Astrocyte (in vitro differentiated cells and primary cell): ENCODE measurements at regions not wholly inside any gene's neighbourhood (a gene's known extent, or its start where the extent isn't known, plus 50 kb on each side); places are given as distances from the start of the nearest gene placed in this dataset.

ENCODE experiments used
- DNase-seq: peaks from one replicate; pipeline ENCODE4 v3.0.0-alpha.2; 2010; ENCODE audit warnings: low read depth
- FAIRE-seq: peaks from 2 replicates; lab custom pipeline; 2011; peaks lifted over from hg19 to GRCh38; lab: Jason Lieb, UNC
- H2AFZ ChIP-seq: 2 replicates; pipeline ENCODE4 v1.6.0; 2012; ENCODE audit warnings: low read depth, low read length, inconsistent platforms
- H3K27ac ChIP-seq: 2 replicates; pipeline ENCODE4 v1.5.1; 2011; ENCODE audit warnings: low read depth, low read length, inconsistent platforms
- H3K27me3 ChIP-seq: 2 replicates; pipeline ENCODE4 v1.6.0; 2011; ENCODE audit warnings: low read length, inconsistent platforms; ENCODE audit not compliant: insufficient read depth
- H3K36me3 ChIP-seq: 2 replicates; pipeline ENCODE4 v1.5.1; 2011; ENCODE audit warnings: low read length, inconsistent platforms; ENCODE audit not compliant: insufficient read depth
- H3K4me1 ChIP-seq: 2 replicates; pipeline ENCODE4 v1.5.1; 2011; ENCODE audit warnings: low read length, inconsistent platforms; ENCODE audit not compliant: insufficient read depth
- H3K4me2 ChIP-seq: 2 replicates; pipeline ENCODE4 v1.6.0; 2012; ENCODE audit warnings: low read length, inconsistent platforms
- H3K4me3 ChIP-seq: 2 replicates; pipeline ENCODE4 v1.5.1; 2011; ENCODE audit warnings: low read depth, mild to moderate bottlenecking, low read length, inconsistent platforms; ENCODE audit not compliant: insufficient read depth
- H3K79me2 ChIP-seq: 2 replicates; pipeline ENCODE4 v1.6.0; 2012; ENCODE audit warnings: mild to moderate bottlenecking, low read length, inconsistent platforms; ENCODE audit not compliant: insufficient read depth
- H3K9ac ChIP-seq: 2 replicates; pipeline ENCODE4 v1.6.0; 2012; ENCODE audit warnings: mild to moderate bottlenecking, low read length, inconsistent platforms
- H3K9me3 ChIP-seq: 2 replicates; pipeline ENCODE4 v1.5.1; 2012; ENCODE audit warnings: low read depth, mild to moderate bottlenecking, low read length, inconsistent platforms; ENCODE audit not compliant: insufficient read depth
- H4K20me1 ChIP-seq: 2 replicates; pipeline ENCODE4 v1.6.0; 2012; ENCODE audit warnings: low read length, inconsistent platforms; ENCODE audit not compliant: insufficient read depth
- H3K27ac Mint-ChIP-seq: one replicate; pipeline ENCODE4 v1.8.0; 2021; ENCODE audit warnings: mild to moderate bottlenecking, mixed read lengths; ENCODE audit not compliant: unreplicated experiment
- H3K27me3 Mint-ChIP-seq: one replicate; pipeline ENCODE4 v1.8.0; 2021; ENCODE audit warnings: low read depth, mixed read lengths; ENCODE audit not compliant: unreplicated experiment
- H3K36me3 Mint-ChIP-seq: one replicate; pipeline ENCODE4 v1.8.0; 2021; ENCODE audit warnings: low read depth, mixed read lengths; ENCODE audit not compliant: unreplicated experiment
- H3K4me1 Mint-ChIP-seq: one replicate; pipeline ENCODE4 v1.8.0; 2021; ENCODE audit warnings: low read depth, mixed read lengths; ENCODE audit not compliant: unreplicated experiment
- H3K4me3 Mint-ChIP-seq: one replicate; pipeline ENCODE4 v1.8.0; 2021; ENCODE audit warnings: mild to moderate bottlenecking, moderate library complexity, mixed read lengths; ENCODE audit not compliant: unreplicated experiment
- H3K9me3 Mint-ChIP-seq: one replicate; pipeline ENCODE4 v1.8.0; 2021; ENCODE audit warnings: mild to moderate bottlenecking, mixed read lengths; ENCODE audit not compliant: unreplicated experiment
- CTCF ChIP-seq: IDR thresholded peaks from 2 replicates; pipeline ENCODE4 v1.5.1; 2011; ENCODE audit warnings: low read depth, mild to moderate bottlenecking, inconsistent platforms, low read length, moderate library complexity; ENCODE audit not compliant: insufficient read depth
- EZH2 ChIP-seq: IDR thresholded peaks from 2 replicates; pipeline ENCODE4 v1.6.1; 2012; ENCODE audit warnings: mild to moderate bottlenecking, low read length, inconsistent platforms; ENCODE audit not compliant: insufficient read depth

- Histone ChIP-seq H3K27me3 (no peaks in the 10 kb centered on the region), H3K79me2 (no peaks in the 10 kb centered on the region), H3K36me3 (no peaks in the 10 kb centered on the region), H3K4me3 (no peak overlapping the region), H3K4me2 (no peak overlapping the region), H2AFZ (no peak overlapping the region), H3K9ac (no peak overlapping the region), H3K9me3 (no peaks in the 10 kb centered on the region), H4K20me1 (no peaks in the 10 kb centered on the region), H3K27ac (no peak overlapping the region), H3K4me1 (peaks cover 7% of the 10 kb centered on the region)
- Mint-ChIP-seq H3K4me1 (peaks cover 2% of the 10 kb centered on the region), H3K27me3 (peaks cover 18% of the 10 kb centered on the region), H3K27ac (no peak overlapping the region), H3K4me3 (no peak overlapping the region), H3K36me3 (no peaks in the 10 kb centered on the region), H3K9me3 (no peaks in the 10 kb centered on the region)
- DNase-seq (peak; percentile 57), FAIRE-seq (peak; percentile 9)
- TF ChIP-seq EZH2, result no peak
- no peak for TF ChIP-seq CTCF
Observed at GRCh38 chr20:40525351-40525750, 163.7 kb downstream of the MAFB start.

DNA sequence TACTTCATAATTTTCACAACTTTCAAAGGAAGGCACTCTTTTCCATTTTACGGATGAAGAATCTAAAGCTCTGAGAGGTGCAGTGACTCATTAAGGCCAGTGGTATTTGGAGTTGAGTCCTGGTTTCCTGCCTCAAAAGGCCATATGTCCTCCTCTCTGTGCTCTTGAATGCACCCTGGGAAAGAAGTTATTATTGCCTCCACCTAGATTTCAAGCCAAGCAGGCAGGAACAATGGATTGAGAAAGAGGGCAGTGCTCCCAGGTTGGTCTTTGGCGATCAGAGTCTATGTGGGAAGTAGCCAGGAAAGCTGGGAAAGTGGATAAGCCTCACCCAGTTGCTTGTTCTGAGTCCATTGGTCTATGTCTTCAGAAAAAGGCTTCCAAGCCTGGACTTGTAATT lies 165.0 kb downstream of the MAFB start:
- H4K20me1 ChIP-seq, result no peaks in the 10 kb centered on the region
- no peaks in the 10 kb centered on the region for H3K79me2 ChIP-seq
- no peak for FAIRE-seq
- TF ChIP-seq CTCF, result no peak
- TF ChIP-seq EZH2, result no peak
- no peaks in the 10 kb centered on the region for H3K9me3 Mint-ChIP-seq
- no peak overlapping the region for H3K4me3 Mint-ChIP-seq
- DNase-seq, result peak; percentile 15
- no peak overlapping the region for H3K27ac ChIP-seq
- H3K4me1 Mint-ChIP-seq, result peaks cover 2% of the 10 kb centered on the region
- peaks cover 29% of the 10 kb centered on the region for H3K27me3 Mint-ChIP-seq
- no peak overlapping the region for H2AFZ ChIP-seq
- H3K9ac ChIP-seq, result no peak overlapping the region
- no peaks in the 10 kb centered on the region for H3K9me3 ChIP-seq
- no peak overlapping the region for H3K27ac Mint-ChIP-seq
- no peak overlapping the region for H3K4me3 ChIP-seq
- H3K36me3 ChIP-seq, result no peaks in the 10 kb centered on the region
- H3K36me3 Mint-ChIP-seq, result no peaks in the 10 kb centered on the region
- H3K4me1 ChIP-seq, result peaks cover 7% of the 10 kb centered on the region
- H3K27me3 ChIP-seq, result no peaks in the 10 kb centered on the region
- H3K4me2 ChIP-seq, result no peak overlapping the region

GRCh38 chr20:40522405-40522804 lies 166.6 kb downstream of the MAFB start:
- no peak overlapping the region for H3K4me2 ChIP-seq
- H3K36me3 ChIP-seq, result no peaks in the 10 kb centered on the region
- Mint-ChIP-seq H3K27ac (no peak overlapping the region), H3K4me1 (peaks cover 2% of the 10 kb centered on the region), H3K4me3 (no peak overlapping the region), H3K9me3 (no peaks in the 10 kb centered on the region), H3K36me3 (no peaks in the 10 kb centered on the region), H3K27me3 (peaks cover 38% of the 10 kb centered on the region)
- H3K9ac ChIP-seq, result no peak overlapping the region
- H3K4me1 ChIP-seq, result peaks cover 7% of the 10 kb centered on the region
- H3K4me3 ChIP-seq, result no peak overlapping the region
- H4K20me1 ChIP-seq, result no peaks in the 10 kb centered on the region
- no peak overlapping the region for H2AFZ ChIP-seq
- H3K79me2 ChIP-seq, result no peaks in the 10 kb centered on the region
- DNase-seq, result no peak
- no peak for TF ChIP-seq EZH2
- no peak for TF ChIP-seq CTCF
- no peak overlapping the region for H3K27ac ChIP-seq
- FAIRE-seq, result no peak
- H3K27me3 ChIP-seq, result no peaks in the 10 kb centered on the region
- H3K9me3 ChIP-seq, result no peaks in the 10 kb centered on the region
